ENCODE measurements at regions not wholly inside any gene's neighbourhood (a gene's known extent, or its start where the extent isn't known, plus 50 kb on each side); places are given as distances from the start of the nearest gene placed in this dataset.

- ChIA-PET CTCF (no interaction called here), POLR2A (no interaction called here)
- ATAC-seq: no peak
- in situ Hi-C loops (cut with HindIII; ENCODE audit: low pct_unique_long_range_greater_than_20kb, low sequenced_read_pairs): no loop called here
- no peaks in the 10 kb centered on the region for H3K4me1 ChIP-seq (ENCODE audit: control insufficient read depth, insufficient read depth, low read length)
- intact Hi-C loops (cut with micrococcal nuclease; ENCODE audit: unreplicated experiment): no loop called here
- no peak for DNase-seq (ENCODE audit: low read depth, low spot score)
- H3K27ac ChIP-seq (ENCODE audit: low read length): no peak overlapping the region
- no peak overlapping the region for H3K4me3 ChIP-seq (ENCODE audit: low read depth in 2 of 2, low read length in 2 of 2)
- no TSS peak for BruUV-seq (replicated peaks)
- H3K27me3 ChIP-seq (ENCODE audit: control insufficient read depth, insufficient read depth, low read length): no peaks in the 10 kb centered on the region
- H3K36me3 ChIP-seq (ENCODE audit: control insufficient read depth, insufficient read depth, low read length): no peaks in the 10 kb centered on the region
- H3K9me3 ChIP-seq (ENCODE audit: control insufficient read depth, insufficient read depth, low read depth, low read length): peaks cover 4% of the 10 kb centered on the region; the same call in 1 of the 2 replicates
- TF ChIP-seq TCF7L2 (IDR thresholded peaks at IDR 0.05; ENCODE audit: low read depth, low read length) (no peak), REST (IDR thresholded peaks at IDR 0.05; ENCODE audit: insufficient read depth in 1 of 2, low read depth in 2 of 2, low read length in 1 of 2) (no peak), SIN3A (IDR thresholded peaks at IDR 0.05; ENCODE audit: borderline replicate concordance, insufficient read depth, low read depth, low read length) (no peak), POLR2AphosphoS5 (IDR thresholded peaks at IDR 0.05; ENCODE audit: low read depth, low read length) (no peak), CTCF (IDR thresholded peaks at IDR 0.05) (no peak)
Measured at GRCh38 chr21:38887062-38887686, 81.4 kb downstream of the ETS2 start.

GRCh38 chr21:38885909-38886308, 80.2 kb downstream of the ETS2 start:
- Histone ChIP-seq H3K9me3 (ENCODE audit: control insufficient read depth, insufficient read depth, low read depth, low read length) (peaks cover 4% of the 10 kb centered on the region; the same call in 1 of the 2 replicates), H3K27ac (ENCODE audit: low read length) (no peak overlapping the region), H3K27me3 (ENCODE audit: control insufficient read depth, insufficient read depth, low read length) (no peaks in the 10 kb centered on the region), H3K4me1 (ENCODE audit: control insufficient read depth, insufficient read depth, low read length) (no peaks in the 10 kb centered on the region), H3K36me3 (ENCODE audit: control insufficient read depth, insufficient read depth, low read length) (no peaks in the 10 kb centered on the region), H3K4me3 (ENCODE audit: low read depth in 2 of 2, low read length in 2 of 2) (no peak overlapping the region)
- ChIA-PET POLR2A (no interaction called here), CTCF (no interaction called here)
- intact Hi-C loops (cut with micrococcal nuclease; ENCODE audit: unreplicated experiment): no loop called here
- DNase-seq (ENCODE audit: low read depth, low spot score): no peak
- in situ Hi-C loops (cut with HindIII; ENCODE audit: low pct_unique_long_range_greater_than_20kb, low sequenced_read_pairs): no loop called here
- TF ChIP-seq CTCF (IDR thresholded peaks at IDR 0.05): no peak
- no peak for TF ChIP-seq SIN3A (IDR thresholded peaks at IDR 0.05; ENCODE audit: borderline replicate concordance, insufficient read depth, low read depth, low read length)
- TF ChIP-seq POLR2AphosphoS5 (IDR thresholded peaks at IDR 0.05; ENCODE audit: low read depth, low read length): no peak
- no peak for TF ChIP-seq REST (IDR thresholded peaks at IDR 0.05; ENCODE audit: insufficient read depth in 1 of 2, low read depth in 2 of 2, low read length in 1 of 2)
- no peak for TF ChIP-seq TCF7L2 (IDR thresholded peaks at IDR 0.05; ENCODE audit: low read depth, low read length)
- ATAC-seq: no peak
- BruUV-seq (replicated peaks): no TSS peak
